ENCODE measurements at regions not wholly inside any gene's neighbourhood (a gene's known extent, or its start where the extent isn't known, plus 50 kb on each side); places are given as distances from the start of the nearest gene placed in this dataset.

- no peak for TF ChIP-seq EZH2 (IDR thresholded peaks at IDR 0.05; ENCODE audit: low read length)
- no peak for TF ChIP-seq CTCF (optimal IDR thresholded peaks at IDR 0.05 in 1 of 3, IDR thresholded peaks at IDR 0.05 in 1 of 3, conservative IDR thresholded peaks at IDR 0.05 in 1 of 3; ENCODE audit: extremely low read depth in 1 of 3, insufficient read depth in 2 of 3, low read length in 3 of 3)
Measured at GRCh38 chr4:123619895-123620294, 223.3 kb downstream of the SPRY1 start.
